GM21576 (cell line): ENCODE measurements at regions not wholly inside any gene's neighbourhood (a gene's known extent, or its start where the extent isn't known, plus 50 kb on each side); places are given as distances from the start of the nearest gene placed in this dataset.
"Not testable (repeated sequence)": the region's sequence is repeated elsewhere in the genome, so short reads cannot be mapped to it uniquely, and the experiment has no call there.

Experiments
- ATAC-seq: cut with Tn5 transposase; IDR thresholded peaks from one replicate; pipeline ENCODE4 v1.9.1; 2021; ENCODE audit warnings: mild to moderate bottlenecking, moderate library complexity; ENCODE audit not compliant: unreplicated experiment

DNA sequence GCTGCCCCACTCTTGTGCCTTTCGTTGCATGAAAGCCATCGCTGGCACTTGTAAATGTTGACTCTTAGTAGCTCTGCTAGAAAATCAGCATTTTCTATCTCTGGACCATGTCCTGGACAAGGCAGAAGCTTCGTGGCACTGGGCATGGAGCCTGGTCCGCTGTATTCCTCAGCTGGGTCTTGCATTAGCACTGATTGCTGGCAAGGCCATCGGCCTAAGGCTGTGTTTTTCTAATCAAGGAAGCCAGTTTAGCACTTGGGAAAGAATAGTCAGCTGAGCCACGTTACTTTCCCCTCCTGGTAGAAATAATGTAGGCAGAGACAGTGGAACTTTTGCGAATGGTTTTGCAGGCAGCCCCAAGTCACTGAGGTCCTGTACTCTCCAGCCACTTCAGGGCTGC is 180.2 kb upstream of the EOLA2 start:
- ATAC-seq = no peak

DNA sequence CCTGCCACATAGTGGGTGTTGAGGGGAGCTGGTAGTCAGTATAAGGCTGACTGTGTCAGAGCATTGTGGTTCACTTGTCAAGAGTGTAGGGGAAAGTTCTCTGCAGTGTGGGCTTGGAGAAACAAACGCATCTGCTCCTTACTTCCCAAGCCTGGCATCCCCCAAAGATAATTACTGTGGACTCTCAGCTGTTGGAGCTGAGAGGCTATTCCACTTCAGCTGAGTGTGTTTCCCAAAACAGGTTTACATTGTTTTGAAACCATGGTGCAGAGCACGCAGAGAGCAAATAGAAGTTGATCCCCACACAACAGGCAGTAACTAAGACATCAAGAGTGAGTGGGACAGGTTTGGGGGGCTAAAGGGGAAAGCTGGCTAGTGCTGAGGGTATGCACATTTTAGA is 181.0 kb upstream of the EOLA2 start:
- ATAC-seq = no peak

DNA sequence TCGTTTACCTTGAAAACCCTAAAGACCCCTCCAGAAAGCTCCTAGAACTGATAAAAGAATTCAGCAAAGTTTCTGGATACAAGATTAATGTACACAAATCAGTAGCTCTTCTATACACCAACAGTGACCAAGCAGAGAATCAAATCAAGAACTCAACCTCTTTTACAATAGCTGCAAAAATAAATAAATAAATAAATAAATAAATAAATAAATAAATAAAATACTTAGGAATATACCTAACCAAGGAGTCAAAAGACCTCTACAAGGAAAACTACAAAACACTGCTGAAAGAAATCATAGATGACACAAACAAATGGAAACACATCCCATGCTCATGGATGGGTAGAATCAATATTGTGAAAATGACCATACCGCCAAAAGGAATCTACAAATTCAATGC is 186.8 kb upstream of the EOLA2 start:
- ATAC-seq = not testable (repeated sequence)

DNA sequence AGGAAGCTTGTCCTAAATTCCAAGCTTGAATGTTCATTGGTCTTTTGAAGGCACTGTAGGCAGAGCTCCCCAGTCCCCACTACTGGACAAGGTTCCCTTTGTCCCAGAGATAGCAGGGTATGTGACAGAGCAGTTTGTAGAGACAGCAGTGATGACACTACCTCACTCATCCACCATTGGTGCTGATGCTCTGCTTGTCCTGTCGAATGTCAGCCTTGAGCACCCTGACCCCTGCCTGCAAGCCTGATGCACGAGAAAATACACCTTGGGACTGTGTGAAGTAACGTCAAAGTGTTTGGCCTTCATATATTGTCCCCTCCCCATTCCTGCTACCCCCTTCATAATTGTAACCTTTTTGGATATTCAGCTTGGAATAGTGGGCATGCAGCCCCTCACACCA is 188.9 kb upstream of the EOLA2 start:
- no peak for ATAC-seq

DNA sequence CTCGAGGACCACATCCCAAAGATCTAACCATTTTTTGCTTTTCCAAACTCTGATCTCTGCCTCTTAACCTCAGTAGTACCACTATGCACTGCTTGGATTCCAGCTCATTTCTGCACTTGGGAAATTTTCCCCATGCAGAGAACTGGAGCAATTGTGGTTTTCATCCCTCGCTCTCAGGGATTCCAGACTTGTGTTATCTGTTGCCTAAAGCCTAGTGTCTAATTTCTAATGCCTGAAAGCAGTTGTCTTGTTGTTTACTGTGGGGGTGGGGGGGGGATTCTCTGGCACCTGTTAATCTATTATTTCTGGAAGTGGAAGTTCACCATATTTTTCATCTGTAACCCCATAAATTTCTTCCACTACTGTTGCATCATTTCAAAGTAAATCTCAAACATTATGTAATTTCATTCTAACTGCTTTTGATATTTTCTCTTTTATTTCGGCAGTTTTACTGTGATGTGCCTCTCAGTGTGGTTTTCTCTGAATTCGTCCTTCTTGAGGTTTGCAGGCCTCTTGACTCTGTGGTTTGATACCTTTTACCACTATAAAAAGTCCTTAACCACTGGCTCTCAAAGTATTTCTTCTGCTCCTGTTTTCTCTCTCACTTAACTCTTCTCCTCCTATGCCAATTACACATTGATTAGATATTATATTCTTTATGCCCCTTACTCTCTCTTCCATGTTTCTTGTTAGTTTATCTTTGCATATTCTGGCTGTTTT is 205.6 kb upstream of the EOLA2 start:
- no peak for ATAC-seq

DNA sequence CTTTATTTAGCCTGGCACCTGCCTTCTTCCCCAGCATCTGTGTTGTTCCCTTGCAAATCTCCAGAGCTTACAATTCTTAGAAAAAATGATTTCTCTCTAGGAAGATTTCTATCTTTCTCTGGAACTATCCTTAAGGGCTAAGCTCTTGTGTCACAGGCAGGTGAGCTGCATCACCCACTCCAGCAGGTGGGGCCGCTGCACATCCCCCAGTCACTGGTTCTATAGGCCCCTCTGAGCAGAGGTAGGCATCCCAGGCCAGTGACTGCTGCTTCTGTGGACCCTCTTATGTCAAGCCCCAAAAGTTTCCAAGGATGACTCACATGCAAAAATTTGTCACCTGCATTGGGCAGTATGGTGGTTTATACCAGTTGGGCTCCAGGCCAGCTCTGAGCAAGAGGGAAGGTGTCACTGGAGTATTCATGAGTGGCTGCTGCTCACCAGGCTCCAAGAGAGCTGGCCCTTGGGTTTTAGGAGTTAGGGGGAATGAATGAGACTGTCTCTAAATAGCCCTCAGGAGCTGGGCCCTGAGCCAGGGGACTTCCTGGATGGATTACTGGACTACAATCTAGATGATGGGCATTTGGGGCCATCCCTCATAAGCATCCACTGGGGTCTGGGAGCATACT is 208.1 kb upstream of the EOLA2 start:
- ATAC-seq = no peak

DNA sequence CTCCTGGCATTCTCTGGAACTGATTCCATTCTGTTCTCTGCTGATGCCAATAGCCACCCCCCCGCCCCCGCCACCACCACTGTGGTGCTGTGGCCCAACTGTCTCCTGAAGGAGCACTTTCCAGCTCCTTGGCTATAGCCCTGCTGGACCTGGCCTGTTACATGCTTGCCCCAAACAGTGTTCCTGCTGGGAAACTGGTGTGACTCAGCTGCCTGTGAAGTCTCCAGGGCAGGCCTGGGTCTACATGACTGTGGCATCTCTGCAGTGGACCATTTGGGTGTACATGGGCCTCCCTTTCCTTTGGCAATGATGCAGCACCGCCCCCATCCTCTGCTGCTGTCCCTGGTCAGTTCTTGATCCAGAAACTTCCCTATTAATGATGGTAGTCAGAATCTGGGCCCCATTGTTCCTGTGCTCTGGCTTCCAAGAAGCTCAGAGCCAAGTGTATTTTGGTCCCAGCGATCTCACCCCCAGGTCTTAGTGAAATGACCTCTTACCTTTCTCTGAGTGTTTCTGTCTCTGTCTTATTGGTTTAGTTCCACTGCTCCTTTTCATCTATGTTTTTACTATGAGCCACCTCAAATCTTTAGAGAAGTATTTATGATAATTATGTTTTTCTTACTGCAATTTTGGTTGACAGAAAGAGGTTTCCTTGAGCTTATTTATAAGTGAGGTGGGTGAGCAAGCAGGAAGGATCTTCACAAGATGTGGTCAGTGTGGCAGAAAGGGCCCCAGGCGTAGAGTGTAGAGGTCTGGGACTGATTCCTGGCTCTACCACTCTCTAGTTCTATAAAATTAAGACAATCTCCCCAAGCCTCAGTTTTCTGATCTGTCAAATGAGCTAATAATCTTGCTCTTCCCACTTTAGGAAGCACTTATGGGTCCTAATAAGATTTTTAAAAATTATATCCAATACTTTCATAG is 210.7 kb upstream of the EOLA2 start:
- no peak for ATAC-seq

DNA sequence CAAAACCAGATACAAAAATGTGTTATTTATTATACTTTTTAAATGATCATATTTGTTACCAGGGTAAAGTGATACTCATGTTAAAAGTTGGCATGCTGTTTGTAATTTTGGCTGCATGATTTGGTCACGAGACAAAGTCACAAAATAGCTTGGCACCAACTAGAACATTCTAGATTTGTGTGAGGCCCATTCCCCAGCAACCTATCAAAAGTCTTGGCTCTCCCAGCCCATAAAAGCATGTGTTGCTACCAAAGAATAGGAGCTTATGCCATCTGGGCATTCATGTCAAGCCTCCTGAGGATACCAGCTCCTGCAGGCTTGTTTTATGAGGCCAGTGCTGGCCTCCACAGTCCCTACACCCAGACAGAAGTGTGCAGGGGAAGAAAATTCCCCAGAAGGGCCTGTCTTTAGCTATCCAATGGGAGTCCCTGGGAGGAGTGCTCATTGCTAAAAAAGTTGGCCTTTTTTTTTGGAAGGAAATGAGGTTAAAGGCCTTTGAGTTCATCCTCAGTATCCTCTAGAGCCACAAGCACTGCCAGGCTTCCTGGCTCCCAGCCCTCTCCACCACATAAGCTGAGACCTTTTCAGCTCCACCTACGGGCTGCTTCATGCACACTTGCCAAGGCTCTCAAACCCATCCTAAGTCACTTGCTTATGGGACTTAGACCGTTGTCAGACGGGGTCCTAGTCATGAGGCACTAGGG is 211.9 kb upstream of the EOLA2 start:
- no peak for ATAC-seq

DNA sequence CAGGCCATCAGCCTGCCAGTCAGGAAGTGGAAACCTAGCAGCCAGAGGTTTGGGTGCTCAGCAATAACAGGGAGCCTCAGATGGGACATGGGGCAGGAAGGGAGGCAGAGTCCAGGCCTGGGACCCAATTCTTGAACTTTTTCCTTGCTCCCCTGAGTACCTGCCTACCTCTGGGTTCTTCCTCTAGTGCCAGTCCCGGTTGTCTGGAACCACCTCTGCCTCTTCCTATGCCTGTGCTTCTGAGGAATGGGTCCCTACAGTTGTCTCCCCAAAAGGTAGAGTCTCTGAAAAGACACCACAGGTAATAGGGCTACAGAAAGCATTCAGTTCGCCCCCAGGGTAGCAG is 212.4 kb upstream of the MAMLD1 start:
- no peak for ATAC-seq

DNA sequence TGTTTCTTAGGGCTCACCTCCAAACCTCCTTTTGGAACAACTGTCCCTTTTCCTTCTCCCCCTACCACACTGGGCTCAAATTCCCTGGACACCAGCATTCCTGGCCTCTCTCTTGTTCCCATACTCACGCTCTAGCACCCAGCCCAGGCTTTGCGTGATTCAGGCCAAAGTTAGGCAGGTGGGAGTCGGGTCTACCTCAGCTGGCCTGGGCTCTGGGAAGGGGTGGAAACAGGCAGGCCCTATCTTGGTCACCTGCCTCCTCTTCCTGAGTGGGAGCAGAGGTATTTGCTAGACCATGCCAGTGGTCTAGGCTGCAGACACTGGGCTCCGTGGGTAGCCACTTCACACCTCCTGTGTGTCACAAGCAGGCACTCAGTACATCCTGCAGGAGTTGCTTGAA is 211.1 kb upstream of the MAMLD1 start:
- ATAC-seq = no peak

DNA sequence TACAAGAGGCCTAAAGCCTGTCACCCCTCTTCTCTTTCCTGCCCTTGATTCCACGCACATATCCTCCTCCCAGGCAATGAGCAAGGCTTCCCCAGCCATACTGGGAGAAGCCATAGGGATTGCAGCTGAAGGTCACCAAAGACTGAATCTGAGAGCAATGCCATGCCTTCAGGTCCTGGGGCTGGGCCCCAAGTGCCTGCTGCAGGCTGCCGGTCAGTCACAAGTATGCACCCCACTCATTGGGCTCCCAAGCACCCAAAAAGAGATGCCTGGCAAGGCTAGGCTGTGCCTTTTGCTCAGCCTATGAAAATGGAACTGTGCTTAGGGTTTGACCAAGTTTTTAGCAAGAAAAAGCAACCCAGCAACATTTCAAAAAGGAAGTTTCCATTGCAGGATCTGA is 210.6 kb upstream of the MAMLD1 start:
- ATAC-seq = no peak

DNA sequence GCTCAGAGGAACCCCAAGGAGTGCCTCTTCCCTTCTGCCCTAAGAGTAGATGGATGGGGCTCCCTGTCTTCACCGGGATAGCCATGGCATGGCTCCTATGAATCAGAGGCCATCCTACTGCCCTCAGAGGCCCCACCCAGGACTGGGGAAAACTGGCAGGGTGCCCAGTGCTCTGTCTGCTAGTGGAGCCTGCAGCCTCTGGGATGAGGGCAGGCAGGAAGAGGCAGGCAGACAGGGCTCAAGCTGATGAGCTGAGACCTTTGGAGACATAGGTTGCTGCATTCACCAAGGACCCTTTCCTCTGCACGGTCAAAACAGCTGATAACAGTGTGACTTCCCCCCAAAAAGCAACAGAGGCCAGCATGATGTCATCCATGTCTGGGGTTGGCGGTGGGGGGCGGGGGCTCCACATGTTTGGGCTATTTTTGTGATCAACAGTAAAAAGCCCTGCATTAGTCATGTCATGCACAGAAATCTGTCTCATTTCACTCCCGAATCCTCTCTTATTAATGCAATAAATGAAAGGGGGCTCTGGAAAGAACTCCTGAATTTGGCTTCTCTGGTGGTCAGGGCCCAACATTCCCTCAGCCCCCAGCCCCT is 207.6 kb upstream of the MAMLD1 start:
- ATAC-seq = no peak

DNA sequence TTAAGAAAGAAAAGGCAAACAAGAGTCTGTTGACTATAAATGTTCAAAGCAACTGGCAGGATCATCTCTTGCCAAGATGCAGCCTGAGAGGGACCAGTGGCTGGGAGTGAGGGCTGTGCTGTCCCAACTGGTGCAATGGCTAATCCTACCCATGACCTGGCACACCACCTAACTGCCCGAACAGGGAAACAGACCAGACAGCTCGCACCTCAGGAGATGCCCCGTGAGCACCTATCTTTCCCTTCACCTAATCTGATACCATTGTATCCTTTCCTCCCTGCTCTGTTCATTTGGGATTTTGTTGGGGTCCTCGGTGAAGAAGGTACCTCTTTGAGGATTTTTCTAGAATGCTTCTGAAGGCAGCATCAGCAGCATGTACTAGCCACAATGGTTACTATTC is 206.5 kb upstream of the MAMLD1 start:
- no peak for ATAC-seq

DNA sequence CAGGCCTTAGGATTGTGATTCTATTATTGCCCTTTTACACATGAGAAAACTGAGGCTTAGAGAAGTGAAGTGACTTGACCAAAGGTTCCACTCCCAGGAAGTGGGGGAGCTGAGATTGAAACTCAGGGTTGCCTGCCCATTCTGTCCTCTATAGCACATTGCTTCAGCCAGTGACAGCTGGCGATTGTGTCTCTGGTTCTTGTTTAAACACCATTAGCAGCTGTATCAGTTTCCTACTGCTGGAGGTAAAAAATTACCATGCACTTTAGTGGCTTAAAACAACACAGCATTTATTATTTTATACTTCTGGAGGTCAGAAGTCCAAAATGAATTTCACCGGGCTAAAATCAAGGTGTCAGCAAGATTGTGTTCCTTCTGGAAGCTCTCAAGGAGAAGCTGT is 205.8 kb upstream of the MAMLD1 start:
- no peak for ATAC-seq

DNA sequence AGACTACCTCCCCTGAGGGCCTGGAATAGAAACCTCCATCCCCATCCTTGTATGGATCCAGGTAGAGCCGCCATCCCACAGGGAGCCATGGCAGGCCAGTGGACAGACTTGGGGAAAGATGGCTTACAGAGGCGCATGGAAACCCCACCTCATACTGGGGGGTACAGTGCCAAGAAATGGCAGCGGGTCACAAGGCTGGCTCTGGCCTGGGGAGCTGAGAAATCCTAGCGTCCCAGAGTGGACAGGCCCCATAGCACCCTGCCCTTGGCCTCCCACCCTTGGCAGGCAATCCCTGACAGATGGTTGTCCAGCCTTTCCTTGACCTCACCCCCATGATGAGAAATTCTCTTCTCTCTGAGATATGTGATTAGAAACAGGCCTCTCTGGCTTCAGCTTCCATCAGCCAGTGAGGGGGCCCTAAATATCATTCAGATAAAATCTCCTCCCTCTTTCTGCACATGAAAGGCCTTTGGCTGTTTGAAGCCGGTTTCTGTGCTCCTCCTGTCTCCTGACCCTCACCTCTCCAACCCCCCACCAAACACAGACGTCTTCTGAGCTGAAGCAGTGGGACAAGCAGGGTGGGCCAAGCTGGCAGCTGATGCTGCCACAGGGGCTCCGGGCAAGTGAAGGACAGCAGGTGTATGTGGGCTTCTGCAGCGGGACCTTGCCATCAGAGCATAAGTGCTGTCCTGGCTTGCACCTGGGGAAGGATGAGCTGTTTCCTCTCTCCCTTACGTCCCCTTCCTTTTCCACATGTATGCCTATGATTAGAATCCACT is 204.4 kb upstream of the MAMLD1 start:
- no peak for ATAC-seq

DNA sequence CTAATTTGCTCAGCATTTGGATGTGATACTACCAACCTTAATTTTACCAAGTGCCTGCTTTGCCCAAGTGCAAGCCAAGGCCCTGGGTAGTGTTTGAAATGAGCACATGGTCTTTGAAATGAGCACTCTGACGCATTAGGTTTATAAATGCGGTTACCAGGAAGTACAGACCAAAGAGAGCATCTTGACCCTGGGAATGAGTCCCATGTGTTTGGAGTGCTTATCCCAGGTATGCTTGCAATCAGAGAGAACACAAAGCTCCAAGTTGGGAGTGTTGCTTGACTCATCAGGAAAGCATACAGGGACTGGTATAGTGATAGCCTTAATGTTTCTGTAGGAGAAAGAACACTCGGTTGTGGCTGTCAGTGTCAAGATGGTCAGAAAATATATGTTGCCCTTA is 203.6 kb upstream of the MAMLD1 start:
- ATAC-seq = no peak

DNA sequence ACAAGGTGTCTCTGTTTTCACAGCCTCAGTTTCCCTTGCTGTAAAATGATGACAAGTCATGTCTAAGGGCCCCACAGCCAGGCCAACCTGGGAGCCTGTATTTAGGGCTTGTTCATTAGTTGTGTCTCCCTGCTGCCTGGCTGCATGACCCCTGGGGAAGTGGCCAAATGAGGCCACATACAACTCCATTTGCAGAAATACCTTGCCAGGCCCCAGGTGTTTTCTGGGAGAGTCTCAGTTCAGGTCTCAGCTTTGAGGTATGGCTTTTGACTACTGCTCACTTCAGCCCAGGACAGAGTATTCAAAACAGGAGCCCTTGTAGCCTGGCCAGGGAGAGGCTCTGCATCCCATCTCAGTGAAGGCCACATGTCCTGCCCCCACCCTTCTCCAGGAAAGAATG is 202.5 kb upstream of the MAMLD1 start:
- ATAC-seq = no peak

DNA sequence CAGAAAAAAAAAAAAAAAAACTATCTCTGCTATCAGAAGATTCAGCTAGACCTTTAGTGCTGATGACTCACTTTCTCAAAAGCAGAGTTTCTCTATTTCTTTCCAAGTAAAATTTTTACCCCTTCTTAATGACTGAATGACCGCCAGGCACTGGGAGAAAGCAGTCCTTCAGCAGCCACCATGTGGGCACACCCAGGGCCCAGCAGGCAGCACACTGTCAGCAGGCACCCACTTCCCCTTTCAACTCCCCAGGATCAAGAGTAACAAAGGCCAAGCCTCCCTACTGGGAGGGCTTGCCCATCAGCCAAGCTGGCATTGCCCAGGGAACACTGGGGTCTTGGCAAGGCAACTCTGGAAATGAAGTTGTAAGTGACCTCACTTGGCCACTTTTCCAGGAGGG is 201.9 kb upstream of the MAMLD1 start:
- no peak for ATAC-seq

DNA sequence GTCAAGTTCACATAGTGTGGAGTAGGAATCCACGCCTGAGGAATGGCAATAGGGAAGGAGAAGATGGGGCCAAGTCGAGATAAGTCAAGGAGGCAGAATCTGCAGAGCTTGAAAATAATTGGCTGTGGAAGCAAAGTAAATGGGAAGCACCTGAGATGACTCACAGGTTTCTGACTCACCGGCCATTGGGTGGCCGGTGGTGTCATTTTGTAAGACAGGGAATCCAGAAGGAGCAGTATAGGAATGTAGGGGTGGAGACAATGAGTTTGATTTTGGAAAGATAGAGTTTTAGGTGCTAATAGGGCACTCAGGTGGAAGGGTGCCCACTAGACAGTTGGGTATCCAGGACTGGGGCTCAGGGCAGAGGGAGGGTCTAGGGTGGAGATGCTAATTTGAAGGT is 201.0 kb upstream of the MAMLD1 start:
- no peak for ATAC-seq

DNA sequence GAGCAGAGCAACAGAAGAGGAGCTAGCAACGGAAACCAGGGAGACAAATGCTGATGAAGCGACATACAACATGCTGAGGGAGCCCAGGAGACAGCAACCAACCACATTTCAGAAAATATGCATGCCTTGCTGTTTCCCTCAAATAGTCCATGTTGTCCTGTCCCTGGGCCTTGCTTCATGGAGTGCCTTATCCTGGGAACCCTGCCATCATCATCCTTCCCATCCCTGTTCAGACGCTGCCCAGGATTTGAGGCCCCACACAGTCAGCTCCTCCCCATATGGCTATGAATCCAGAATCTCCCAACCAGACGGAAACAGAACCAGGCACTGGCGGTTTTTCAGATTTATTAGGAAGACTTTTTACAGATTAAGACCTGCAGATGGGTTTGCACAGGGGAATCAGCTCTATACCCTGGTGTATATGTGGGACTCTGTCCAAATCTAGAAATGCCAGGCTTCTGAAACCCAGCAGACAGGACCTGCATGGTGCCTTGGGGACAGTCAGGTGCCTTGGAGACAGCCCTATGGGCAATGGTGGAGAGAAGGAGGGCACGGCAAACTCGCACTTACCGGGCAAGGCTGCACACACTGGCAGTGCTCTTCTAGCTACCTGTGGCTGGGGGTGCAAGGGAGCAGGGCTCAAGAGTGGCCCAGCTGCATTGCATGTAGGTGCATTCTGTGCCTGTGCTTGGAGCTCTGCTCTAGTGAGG is 199.7 kb upstream of the MAMLD1 start:
- no peak for ATAC-seq
